Erythroblast (primary cell): ENCODE measurements at regions not wholly inside any gene's neighbourhood (a gene's known extent, or its start where the extent isn't known, plus 50 kb on each side); places are given as distances from the start of the nearest gene placed in this dataset.

Experiments
- GATA1 ChIP-seq: IDR thresholded peaks from 2 replicates; pipeline ENCODE4 v1.6.1; 2011; ENCODE audit warnings: low read depth, mild to moderate bottlenecking, control low read depth, low read length, moderate library complexity
- POLR2A ChIP-seq: IDR thresholded peaks from 2 replicates; pipeline ENCODE4 v1.6.1; 2011; ENCODE audit warnings: mild to moderate bottlenecking, low read length

DNA sequence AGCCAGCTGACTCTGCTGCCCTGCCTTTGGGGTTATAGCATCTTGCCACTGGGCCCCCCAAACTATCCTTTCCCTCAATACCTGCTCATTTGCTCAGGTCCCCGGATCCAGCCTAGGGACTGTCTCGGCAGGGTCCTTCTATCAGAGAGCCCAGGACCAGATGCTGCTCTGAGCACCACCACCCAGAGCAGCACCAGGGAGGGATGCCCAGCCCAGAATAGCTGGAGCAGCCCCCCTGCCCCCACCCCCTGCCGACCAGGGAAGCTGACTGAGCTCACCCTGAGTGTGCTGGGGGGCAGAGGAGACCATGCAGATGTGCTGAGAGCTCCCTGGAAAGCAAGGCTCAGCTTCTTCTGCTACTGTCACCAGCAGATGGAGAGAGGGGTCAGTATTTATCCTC is 103.6 kb upstream of the IGSF1 start:
- TF ChIP-seq POLR2A (no peak), GATA1 (no peak)
